Activated T-helper 1 cell treated with anti-CD3 and anti-CD28 coated beads, Interleukin-12 subunit alpha, Interleukin-12 subunit beta, Interleukin-2, Interleukin-4 antibody, amounts not matched to agents 30 ng/mL and 10 ng/mL and 1 ng/mL, durations not matched to agents 14 hours and 24 hours and 36 hours (primary cell): ENCODE measurements at regions not wholly inside any gene's neighbourhood (a gene's known extent, or its start where the extent isn't known, plus 50 kb on each side); places are given as distances from the start of the nearest gene placed in this dataset.
A peak's percentile ranks its signal among the peaks of the same experiment; 100 is the strongest.

Source experiments
- DNase-seq: peaks from one replicate; pipeline ENCODE4 v3.0.0; 2021; ENCODE audit warnings: low spot score
- H3K27ac Mint-ChIP-seq: one replicate; pipeline ENCODE4 v1.8.0; 2021; ENCODE audit warnings: mild to moderate bottlenecking, mixed read lengths
- H3K27me3 Mint-ChIP-seq: one replicate; pipeline ENCODE4 v1.8.0; 2022; ENCODE audit warnings: mild to moderate bottlenecking, moderate library complexity, mixed read lengths; ENCODE audit not compliant: insufficient read depth
- H3K36me3 Mint-ChIP-seq: one replicate; pipeline ENCODE4 v1.8.0; 2021; ENCODE audit warnings: low read depth, mixed read lengths
- H3K4me1 Mint-ChIP-seq: one replicate; pipeline ENCODE4 v1.8.0; 2021; ENCODE audit warnings: low read depth, mixed read lengths
- H3K4me3 Mint-ChIP-seq: one replicate; pipeline ENCODE4 v1.8.0; 2021; ENCODE audit warnings: mild to moderate bottlenecking, moderate library complexity, mixed read lengths
- H3K9me3 Mint-ChIP-seq: one replicate; pipeline ENCODE4 v1.8.0; 2021; ENCODE audit warnings: mixed read lengths
- intact Hi-C: fragments of 100-400 bp; cut with micrococcal nuclease; formaldehyde crosslinking; loops from one replicate; pipeline ENCODE4 v1.15.1; 2024

DNA sequence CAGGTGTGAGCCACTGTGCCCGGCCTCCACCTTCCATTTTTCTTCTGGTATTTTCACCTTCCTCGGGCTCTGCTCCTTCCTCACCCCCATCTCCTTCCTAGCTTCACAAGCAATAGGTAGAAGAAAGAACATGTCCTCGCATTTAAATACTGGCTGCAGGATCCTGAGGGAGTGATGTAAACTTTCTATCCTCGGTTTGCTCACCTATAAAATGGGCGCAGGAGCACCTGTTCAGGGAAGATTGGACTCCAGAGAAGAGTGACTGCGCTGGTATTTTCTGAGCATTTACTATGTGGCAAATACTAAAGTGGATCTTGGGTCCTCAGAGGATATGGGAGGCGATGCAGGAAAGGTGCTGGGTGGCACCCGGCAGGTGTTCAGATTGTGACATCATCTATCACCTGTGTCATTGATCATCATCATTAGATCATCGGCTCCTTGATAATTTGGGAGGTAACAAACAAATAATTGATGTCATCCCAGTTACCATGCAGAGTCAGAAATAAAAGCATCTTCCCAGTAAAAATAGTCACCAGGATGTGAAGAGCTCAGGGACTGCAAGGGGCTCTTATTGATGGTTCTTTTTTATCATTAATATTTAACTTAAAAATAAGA lies 72.8 kb downstream of the FOXL1 start:
- H3K4me3 Mint-ChIP-seq, result no peak overlapping the region
- H3K27ac Mint-ChIP-seq, result no peak overlapping the region
- intact Hi-C loops, result no loop called here
- peaks cover 27% of the 10 kb centered on the region for H3K9me3 Mint-ChIP-seq
- no peak for DNase-seq
- H3K36me3 Mint-ChIP-seq, result no peaks in the 10 kb centered on the region
- H3K4me1 Mint-ChIP-seq, result no peaks in the 10 kb centered on the region
- H3K27me3 Mint-ChIP-seq, result peaks cover 7% of the 10 kb centered on the region

DNA sequence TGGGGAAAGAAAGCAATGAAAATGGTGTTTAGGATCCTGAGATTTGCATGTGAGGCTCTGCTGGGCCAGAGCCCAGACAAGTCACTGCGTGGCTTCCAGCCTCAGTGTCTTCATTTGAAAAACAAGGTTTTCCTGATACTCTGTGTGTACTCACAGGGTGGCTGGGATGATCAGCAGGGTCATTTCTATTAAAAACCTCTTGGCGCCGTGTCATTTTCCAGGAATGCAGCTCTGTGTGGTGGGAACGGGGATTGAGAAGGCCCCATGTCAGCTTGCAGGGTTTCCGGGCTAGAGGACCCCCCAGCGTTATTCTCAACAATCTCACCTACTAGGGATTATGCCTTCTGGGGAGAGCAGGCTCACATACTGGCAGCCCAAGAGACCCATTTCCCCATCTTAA lies 73.5 kb downstream of the FOXL1 start:
- no peak overlapping the region for H3K27ac Mint-ChIP-seq
- intact Hi-C loops, result no loop called here
- H3K4me1 Mint-ChIP-seq, result no peaks in the 10 kb centered on the region
- peaks cover 5% of the 10 kb centered on the region for H3K27me3 Mint-ChIP-seq
- H3K9me3 Mint-ChIP-seq, result peaks cover 26% of the 10 kb centered on the region
- no peak overlapping the region for H3K4me3 Mint-ChIP-seq
- H3K36me3 Mint-ChIP-seq, result no peaks in the 10 kb centered on the region
- no peak for DNase-seq

DNA sequence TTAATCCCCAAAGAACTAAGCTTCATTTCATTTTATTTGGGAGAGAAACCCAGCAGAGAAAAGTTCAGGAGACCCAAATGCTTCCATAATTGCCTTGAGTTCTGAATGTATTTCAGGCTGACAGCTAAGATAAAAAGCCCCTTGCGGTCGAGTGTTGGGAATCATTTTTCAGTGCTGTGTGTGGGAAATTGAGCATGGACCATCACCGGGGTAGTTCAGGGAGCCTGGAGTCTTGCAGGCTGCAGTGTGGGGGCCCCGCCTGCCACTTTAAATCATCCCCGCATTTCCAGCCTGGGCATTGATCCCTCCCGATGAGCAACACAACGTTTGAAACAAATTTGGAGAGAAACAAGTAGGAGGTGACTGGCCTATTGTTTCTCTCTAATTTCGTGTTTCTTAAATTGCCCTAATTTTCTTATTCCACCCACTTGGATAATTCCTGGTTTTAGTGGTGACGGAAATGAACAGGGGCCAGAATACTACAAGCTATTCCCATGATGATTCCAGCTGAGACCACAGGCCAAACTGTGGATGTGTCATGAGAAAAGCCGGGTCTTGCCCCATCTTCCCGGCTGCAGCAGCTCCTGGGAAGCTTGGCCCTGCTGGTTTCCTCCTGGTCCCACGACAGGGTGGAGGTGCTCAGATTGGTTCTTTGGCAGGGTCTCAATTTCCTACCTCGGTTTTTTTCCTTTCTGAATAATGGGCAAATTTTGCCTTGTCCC lies 75.1 kb downstream of the FOXL1 start:
- Mint-ChIP-seq H3K9me3 (peaks cover 16% of the 10 kb centered on the region), H3K27ac (no peak overlapping the region), H3K4me1 (no peaks in the 10 kb centered on the region), H3K36me3 (no peaks in the 10 kb centered on the region), H3K4me3 (no peak overlapping the region), H3K27me3 (peaks cover 5% of the 10 kb centered on the region)
- DNase-seq, result no peak
- intact Hi-C loops, result no loop called here

DNA sequence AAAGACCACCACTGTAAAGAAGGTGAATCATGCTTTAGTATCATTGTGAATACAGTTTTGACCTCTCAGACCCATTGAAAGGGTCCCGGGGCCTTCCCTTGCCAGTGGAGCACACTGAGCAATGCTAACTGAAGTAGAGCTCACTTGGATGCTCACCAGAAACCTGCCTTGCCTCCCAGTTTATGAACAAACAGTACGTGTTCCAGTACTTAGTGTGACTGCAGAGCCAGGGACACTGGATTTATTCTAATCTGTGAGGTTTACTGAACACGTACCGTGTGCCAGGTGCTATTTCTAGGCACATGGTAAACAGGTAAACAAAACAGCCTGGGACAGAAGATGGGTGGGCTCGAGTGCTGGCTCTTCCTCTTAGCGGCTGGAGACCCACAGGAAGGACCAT lies 79.6 kb downstream of the FOXL1 start:
- H3K9me3 Mint-ChIP-seq, result peaks cover 25% of the 10 kb centered on the region
- H3K36me3 Mint-ChIP-seq, result no peaks in the 10 kb centered on the region
- peaks cover 3% of the 10 kb centered on the region for H3K27me3 Mint-ChIP-seq
- no peak overlapping the region for H3K27ac Mint-ChIP-seq
- H3K4me3 Mint-ChIP-seq, result no peak overlapping the region
- intact Hi-C loops, result no loop called here
- no peaks in the 10 kb centered on the region for H3K4me1 Mint-ChIP-seq
- no peak for DNase-seq

DNA sequence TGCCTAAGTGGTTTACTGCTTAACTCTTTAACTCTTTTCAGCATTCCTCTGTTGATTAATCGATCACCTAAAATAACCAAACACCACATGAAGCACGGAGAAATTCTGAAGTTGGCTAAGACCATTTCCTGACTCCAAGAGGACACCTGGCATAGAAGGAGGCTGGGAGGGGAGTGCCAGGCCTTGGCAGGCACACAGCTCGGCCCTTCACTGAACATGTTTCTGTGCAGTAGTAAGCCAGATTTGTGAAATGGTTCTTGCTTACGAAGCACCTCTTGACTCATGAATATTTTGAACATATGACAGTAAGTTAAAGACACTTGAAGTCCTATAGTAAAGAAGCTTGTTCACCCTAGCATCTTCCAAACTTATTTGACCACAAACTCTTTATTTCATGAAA lies 82.3 kb downstream of the FOXL1 start:
- Mint-ChIP-seq H3K9me3 (peaks cover 29% of the 10 kb centered on the region), H3K4me3 (no peak overlapping the region), H3K4me1 (peaks cover 25% of the 10 kb centered on the region), H3K27ac (no peak overlapping the region), H3K27me3 (peaks cover 1% of the 10 kb centered on the region), H3K36me3 (peaks cover 2% of the 10 kb centered on the region)
- no peak for DNase-seq
- intact Hi-C loops, result loop anchor here (5.0 kb wide), 1 partner anchor 88 kb away; no protein-coding TSS in a partner anchor

DNA sequence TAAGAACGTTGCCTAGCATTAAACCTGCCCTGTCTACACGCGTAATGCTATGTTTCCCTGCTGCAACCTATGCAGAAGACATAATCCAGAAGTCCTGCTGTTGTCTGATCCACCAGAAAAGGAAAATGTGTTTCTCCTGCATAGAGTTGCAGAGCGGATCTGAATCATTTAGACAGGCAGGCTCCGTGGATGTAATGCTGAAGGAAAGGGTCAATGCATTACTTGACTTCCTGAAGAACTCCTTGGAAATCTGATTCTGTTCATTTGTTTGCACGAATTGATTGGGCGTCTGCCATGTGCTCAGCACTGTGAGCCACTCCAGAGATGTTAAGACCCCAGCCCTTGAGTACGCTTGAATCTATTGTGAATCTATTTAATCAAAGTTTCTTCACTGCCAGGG lies 83.4 kb downstream of the FOXL1 start:
- Mint-ChIP-seq H3K27ac (no peak overlapping the region), H3K4me3 (no peak overlapping the region), H3K27me3 (peaks cover 1% of the 10 kb centered on the region), H3K4me1 (peaks cover 35% of the 10 kb centered on the region), H3K9me3 (peaks cover 29% of the 10 kb centered on the region), H3K36me3 (peaks cover 2% of the 10 kb centered on the region)
- DNase-seq, result no peak
- intact Hi-C loops, result loop anchor here (5.0 kb wide), 1 partner anchor 89 kb away; no protein-coding TSS in a partner anchor

DNA sequence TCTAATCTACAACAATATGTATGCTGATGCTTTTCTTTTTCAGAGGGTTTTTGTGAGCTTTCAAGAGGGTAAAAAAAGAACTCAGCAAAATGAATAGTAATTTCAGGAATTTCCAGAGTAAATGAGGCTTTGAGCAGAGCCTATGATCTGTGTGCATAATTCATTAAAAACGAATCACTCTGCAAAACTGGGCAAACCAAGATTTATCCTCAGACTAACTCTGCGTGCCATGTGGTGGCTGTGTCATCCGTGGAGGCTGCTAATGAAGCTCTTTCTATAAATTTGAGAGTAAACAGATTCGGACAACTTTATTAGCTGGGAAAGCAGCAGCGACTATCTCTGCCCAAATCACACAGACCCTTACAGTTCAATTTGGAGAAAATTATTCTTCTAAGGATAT lies 83.8 kb downstream of the FOXL1 start:
- Mint-ChIP-seq H3K27me3 (peaks cover 1% of the 10 kb centered on the region), H3K4me1 (peaks cover 35% of the 10 kb centered on the region), H3K36me3 (peaks cover 2% of the 10 kb centered on the region), H3K9me3 (peaks cover 29% of the 10 kb centered on the region), H3K27ac (no peak overlapping the region), H3K4me3 (no peak overlapping the region)
- DNase-seq, result no peak
- intact Hi-C loops, result loop anchor here (5.0 kb wide), 1 partner anchor 90 kb away; no protein-coding TSS in a partner anchor

DNA sequence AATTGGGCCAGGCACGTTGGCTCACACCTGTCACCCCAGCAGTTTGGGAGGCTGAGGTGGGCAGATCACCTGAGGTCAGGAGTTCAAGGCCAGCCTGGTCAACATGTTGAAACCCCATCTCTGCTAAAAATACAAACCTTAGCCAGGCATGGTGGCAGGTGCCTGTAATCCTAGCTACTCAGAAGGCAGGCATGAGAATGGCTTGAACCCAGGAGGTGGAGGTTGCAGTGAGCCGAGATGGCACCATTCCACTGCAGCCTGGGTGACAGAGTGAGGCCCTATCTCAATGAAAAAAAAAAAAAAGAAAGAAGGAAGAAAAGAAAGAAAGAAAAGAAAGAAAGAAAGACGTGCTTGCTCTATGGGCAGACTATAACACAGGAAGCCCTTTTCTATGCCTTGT lies 84.4 kb downstream of the FOXL1 start:
- no peak for DNase-seq
- H3K4me3 Mint-ChIP-seq, result no peak overlapping the region
- H3K9me3 Mint-ChIP-seq, result peaks cover 29% of the 10 kb centered on the region
- H3K36me3 Mint-ChIP-seq, result peaks cover 2% of the 10 kb centered on the region
- peaks cover 35% of the 10 kb centered on the region for H3K4me1 Mint-ChIP-seq
- intact Hi-C loops, result loop anchor here (5.0 kb wide), 1 partner anchor 90 kb away; no protein-coding TSS in a partner anchor
- no peak overlapping the region for H3K27ac Mint-ChIP-seq
- H3K27me3 Mint-ChIP-seq, result peaks cover 1% of the 10 kb centered on the region

DNA sequence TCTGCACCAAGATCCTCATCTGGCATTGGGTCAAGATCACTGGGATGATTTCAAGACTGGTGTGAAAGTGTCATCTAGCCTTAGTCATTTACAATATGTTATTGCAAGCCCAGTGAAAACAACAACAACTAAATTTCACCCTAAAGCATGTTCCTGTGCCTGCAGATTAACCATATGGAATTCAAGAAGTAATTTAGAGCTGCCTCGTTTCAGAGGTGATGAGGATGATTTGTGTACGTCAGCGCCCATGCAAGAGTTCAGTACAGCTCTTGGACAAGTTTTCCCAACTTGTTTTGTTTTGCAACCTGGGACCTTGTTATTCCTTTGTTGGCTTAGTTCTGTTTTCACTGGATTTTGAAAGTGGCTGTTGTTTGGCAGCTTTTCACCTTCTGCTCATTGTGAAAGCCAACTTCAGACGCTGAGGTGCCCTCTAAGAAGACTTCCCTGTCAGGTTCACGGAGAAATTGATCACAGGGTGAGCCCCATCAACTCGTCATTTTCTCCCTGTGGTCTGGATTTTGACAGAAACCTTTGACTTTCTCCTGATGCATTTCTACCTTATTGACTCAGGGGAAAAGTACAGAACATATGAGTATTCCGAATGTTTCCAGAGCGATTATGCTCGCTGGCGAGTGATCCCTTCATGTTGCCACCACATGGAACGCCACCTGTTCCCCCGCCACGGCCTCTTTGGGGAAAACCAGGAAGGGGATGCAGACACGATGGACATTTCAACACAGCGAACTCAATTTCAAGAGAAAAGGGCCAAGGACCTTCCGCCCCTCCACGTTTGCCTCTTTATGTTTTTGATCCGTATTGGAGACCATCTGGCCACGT lies 85.6 kb downstream of the FOXL1 start:
- H3K27me3 Mint-ChIP-seq, result peaks cover 1% of the 10 kb centered on the region
- peak overlapping the region; percentile 41 for H3K4me3 Mint-ChIP-seq
- peaks cover 22% of the 10 kb centered on the region for H3K9me3 Mint-ChIP-seq
- peaks cover 35% of the 10 kb centered on the region for H3K4me1 Mint-ChIP-seq
- peaks cover 2% of the 10 kb centered on the region for H3K36me3 Mint-ChIP-seq
- H3K27ac Mint-ChIP-seq, result peak overlapping the region; percentile 92
- intact Hi-C loops, result loop anchor here (1.0 to 5.0 kb wide), 2 partner anchors 60 to 92 kb away; no protein-coding TSS in a partner anchor
- no peak for DNase-seq

DNA sequence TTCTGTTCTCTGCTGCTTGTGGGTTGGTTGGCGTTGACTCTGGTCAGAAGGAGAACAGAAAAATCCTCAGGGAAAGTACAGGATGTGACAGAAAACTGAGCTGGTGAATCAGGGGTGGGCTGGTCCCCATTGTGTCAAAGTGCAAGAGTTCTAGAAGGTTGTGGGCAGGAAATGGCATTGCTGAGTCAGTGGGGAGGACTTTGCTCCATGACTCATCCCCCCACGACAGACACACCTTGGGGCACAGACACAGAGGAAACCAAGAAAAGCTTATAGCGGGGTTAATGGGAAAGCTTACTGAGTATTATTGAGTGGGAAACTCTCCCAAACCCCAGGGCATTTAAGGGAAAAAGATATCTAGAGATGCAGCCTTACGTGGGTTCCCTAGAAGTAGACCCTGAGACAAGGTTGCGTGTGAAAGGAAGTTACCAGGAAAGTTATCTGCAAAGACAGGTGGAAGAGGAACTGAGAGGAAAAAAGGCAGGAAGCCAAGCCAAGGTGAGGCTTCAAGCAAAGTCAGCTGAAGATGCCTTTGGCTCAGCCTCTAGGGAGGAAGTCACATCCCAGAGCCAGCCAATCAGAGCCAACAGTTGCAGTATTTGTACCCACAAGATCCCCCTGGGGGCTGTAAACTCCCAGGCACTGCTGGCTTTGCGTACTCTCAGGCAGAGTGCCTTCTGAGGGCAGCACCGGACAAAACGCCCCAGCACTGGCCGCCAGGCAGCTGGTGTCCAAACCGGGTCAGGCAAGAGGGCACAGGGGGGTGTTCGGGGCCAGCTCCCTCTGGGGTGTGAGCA lies 86.4 kb downstream of the FOXL1 start:
- H3K9me3 Mint-ChIP-seq, result peaks cover 16% of the 10 kb centered on the region
- H3K27me3 Mint-ChIP-seq, result no peaks in the 10 kb centered on the region
- H3K27ac Mint-ChIP-seq, result peak overlapping the region; percentile 92
- peaks cover 35% of the 10 kb centered on the region for H3K4me1 Mint-ChIP-seq
- peak overlapping the region; percentile 41 for H3K4me3 Mint-ChIP-seq
- peaks cover 2% of the 10 kb centered on the region for H3K36me3 Mint-ChIP-seq
- intact Hi-C loops, result loop anchor here (1.0 to 5.0 kb wide), 2 partner anchors 60 to 92 kb away; no protein-coding TSS in a partner anchor
- peak; percentile 60 for DNase-seq

DNA sequence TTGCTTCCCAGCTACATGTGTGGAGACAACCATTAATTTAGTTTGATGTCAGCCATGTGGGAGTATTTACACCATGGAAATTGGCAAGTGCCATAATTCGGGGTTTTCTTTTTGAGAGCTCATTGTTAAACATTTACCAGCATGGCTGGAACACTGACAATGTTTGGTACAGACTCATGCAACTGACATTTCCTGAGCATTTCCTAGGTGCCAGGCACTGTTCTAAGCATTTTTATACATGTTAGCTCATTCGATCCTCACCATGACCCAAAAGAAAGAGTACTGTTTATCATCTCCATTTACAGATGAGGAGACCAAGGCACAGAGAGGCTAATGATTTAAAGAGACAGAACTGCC lies 86.9 kb downstream of the FOXL1 start:
- no peak for DNase-seq
- intact Hi-C loops, result no loop called here
- H3K27me3 Mint-ChIP-seq, result peaks cover 2% of the 10 kb centered on the region
- peaks cover 35% of the 10 kb centered on the region for H3K4me1 Mint-ChIP-seq
- H3K36me3 Mint-ChIP-seq, result peaks cover 2% of the 10 kb centered on the region
- no peak overlapping the region for H3K4me3 Mint-ChIP-seq
- H3K9me3 Mint-ChIP-seq, result peaks cover 12% of the 10 kb centered on the region
- peak overlapping the region; percentile 92 for H3K27ac Mint-ChIP-seq

DNA sequence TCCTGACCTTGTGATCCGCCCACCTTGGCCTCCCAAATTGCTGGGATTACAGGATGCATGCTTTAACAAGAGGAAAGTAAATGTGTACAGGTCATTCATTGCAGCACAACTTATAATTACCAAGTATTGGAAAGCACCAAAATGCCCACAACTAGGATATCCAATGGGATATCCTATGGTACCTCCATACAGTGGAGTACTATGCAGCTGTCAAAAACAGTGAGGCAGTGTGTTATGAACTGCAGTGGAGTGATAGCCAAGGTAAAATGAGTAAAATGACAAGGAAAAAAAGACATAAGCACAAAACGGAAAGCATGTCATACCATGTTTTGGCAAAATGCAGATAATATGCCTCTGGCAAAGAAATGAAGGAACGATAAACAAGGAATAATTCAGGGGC lies 87.6 kb downstream of the FOXL1 start:
- intact Hi-C loops, result no loop called here
- Mint-ChIP-seq H3K4me1 (peaks cover 35% of the 10 kb centered on the region), H3K36me3 (peaks cover 2% of the 10 kb centered on the region), H3K4me3 (no peak overlapping the region), H3K27ac (no peak overlapping the region), H3K9me3 (peaks cover 8% of the 10 kb centered on the region), H3K27me3 (peaks cover 2% of the 10 kb centered on the region)
- DNase-seq, result no peak
